Stomach (tissue), 8 donors: ENCODE measurements at regions not wholly inside any gene's neighbourhood (a gene's known extent, or its start where the extent isn't known, plus 50 kb on each side); places are given as distances from the start of the nearest gene placed in this dataset.

Experiments
- DNase-seq, 2 donors: peaks; one replicate each; pipeline versions ENCODE4 v3.0.0 to v3.0.0-alpha.2; 2013 to 2019
- H3K27ac ChIP-seq, 5 donors: fragments of 200-600 bp in 4 of 5; sonication (generic) in 4 of 5; one replicate each; pipeline ENCODE4 v1.5.1; 2013 to 2019; ENCODE audit warnings: mild to moderate bottlenecking in 1 of 5, moderate library complexity in 1 of 5
- H3K27me3 ChIP-seq, 3 donors: fragments of 200-600 bp; sonication (generic); one replicate each; pipeline ENCODE4 v1.5.1; 2017 to 2019; ENCODE audit warnings: mixed run types in 1 of 3
- H3K36me3 ChIP-seq, 4 donors: fragments of 200-600 bp; sonication (generic); 1 replicate in 3 of 4; 2 replicates in 1 of 4; pipeline ENCODE4 v1.5.1; 2016 to 2019
- H3K4me1 ChIP-seq, 4 donors: fragments of 200-600 bp; sonication (generic); one replicate each; pipeline ENCODE4 v1.5.1; 2016 to 2019
- H3K4me3 ChIP-seq, 4 donors: fragments of 200-600 bp; sonication (generic) in 3 of 4; one replicate each; pipeline ENCODE4 v1.5.1; 2016 to 2019; ENCODE audit warnings: mild to moderate bottlenecking in 1 of 4
- H3K9me3 ChIP-seq, 4 donors: fragments of 200-600 bp; sonication (generic); one replicate each; pipeline ENCODE4 v1.5.1; 2016 to 2019
- CTCF ChIP-seq, 7 experiments: fragments of 450-650 bp in 4 of 7; fragments of 200-600 bp in 3 of 7; sonication (generic) in 3 of 7; IDR thresholded peaks; one replicate each; pipeline ENCODE4 v1.5.1; 2016 to 2019; ENCODE audit warnings: antibody characterized with exemption in 7 of 7, control low read depth in 2 of 7, mild to moderate bottlenecking in 1 of 7
- EP300 ChIP-seq: sonication (generic); formaldehyde crosslinking; IDR thresholded peaks from one replicate; pipeline ENCODE4 v1.6.1; 2017; ENCODE audit warnings: antibody characterized with exemption
- POLR2A ChIP-seq, 4 donors: fragments of 450-650 bp; IDR thresholded peaks; one replicate each; pipeline ENCODE4 v1.6.1; 2016; ENCODE audit warnings: antibody characterized with exemption in 4 of 4, control low read depth in 2 of 4, mild to moderate bottlenecking in 1 of 4, moderate library complexity in 1 of 4
- POLR2AphosphoS5 ChIP-seq, 3 donors: sonication (generic); formaldehyde crosslinking; IDR thresholded peaks; one replicate each; pipeline ENCODE4 v1.6.1; 2016; ENCODE audit warnings: antibody characterized with exemption in 3 of 3
- WGBS, 5 donors: extraction: QIAGEN DNeasy Blood & Tissue Kit in 3 of 5; methylation state at CpG; one replicate each; pipeline versions ENCODE4 v1.1.5 to v1.1.7; 2013 to 2018; 5-methylcytosine and 5-hydroxymethylcytosine counted together
- intact Hi-C: fragments of 100-400 bp; cut with DNase I; formaldehyde crosslinking; loops from one replicate; pipeline ENCODE4 v1.15.1; 2023; ENCODE audit warnings: low total_unique reads
- donor health status: healthy with polysubstance abuse.
- donor health status: Bipolar disorder and iron deficiency.
- donor health status: healthy.

- H3K4me1 ChIP-seq = no peaks in the 10 kb centered on the region
- intact Hi-C loops = no loop called here
- H3K9me3 ChIP-seq = peaks cover 0 to 16% (median 2%) of the 10 kb centered on the region in 4 donors
- H3K27ac ChIP-seq = no peak overlapping the region
- no peak for TF ChIP-seq EP300
- TF ChIP-seq CTCF (IDR thresholded peaks at IDR 0.05) = no peak
- TF ChIP-seq POLR2A (IDR thresholded peaks at IDR 0.05) = no peak
- TF ChIP-seq POLR2AphosphoS5 (IDR thresholded peaks at IDR 0.05) = no peak
- no peak for DNase-seq
- no peaks in the 10 kb centered on the region for H3K36me3 ChIP-seq
- WGBS, 5 donors = 49 to 70% (median 63%) methylated on average over 3 of the region's 3 CpGs
- H3K4me3 ChIP-seq = no peak overlapping the region
- no peaks in the 10 kb centered on the region for H3K27me3 ChIP-seq
Measured at GRCh38 chr5:159668556-159668955, 247.7 kb upstream of the ADRA1B start.

- intact Hi-C loops = no loop called here
Measured at GRCh38 chr5:159669559-159669958, 246.7 kb upstream of the ADRA1B start.

GRCh38 chr5:159671886-159672285 lies 244.4 kb upstream of the ADRA1B start:
- no peak overlapping the region for H3K27ac ChIP-seq
- H3K27me3 ChIP-seq = no peaks in the 10 kb centered on the region
- H3K4me1 ChIP-seq = no peaks in the 10 kb centered on the region
- no peak for TF ChIP-seq POLR2AphosphoS5 (IDR thresholded peaks at IDR 0.05)
- TF ChIP-seq POLR2A (IDR thresholded peaks at IDR 0.05) = no peak
- no peak for TF ChIP-seq CTCF (IDR thresholded peaks at IDR 0.05)
- TF ChIP-seq EP300 = no peak
- H3K4me3 ChIP-seq = no peak overlapping the region
- intact Hi-C loops = no loop called here
- no peak for DNase-seq
- no peaks in the 10 kb centered on the region for H3K36me3 ChIP-seq
- H3K9me3 ChIP-seq = peaks cover 0 to 16% (median 2%) of the 10 kb centered on the region in 4 donors

More at GRCh38 chr5:159669559-159669958, 246.7 kb upstream of the ADRA1B start:
- Histone ChIP-seq H3K4me1 (no peaks in the 10 kb centered on the region), H3K27me3 (no peaks in the 10 kb centered on the region), H3K36me3 (no peaks in the 10 kb centered on the region), H3K27ac (no peak overlapping the region), H3K4me3 (no peak overlapping the region), H3K9me3 (peaks cover 0 to 16% (median 2%) of the 10 kb centered on the region in 4 donors)
- 86 to 91% (median 90%) methylated on average over 4 of the region's 4 CpGs for WGBS, 5 donors
- TF ChIP-seq POLR2AphosphoS5 (IDR thresholded peaks at IDR 0.05) (no peak), CTCF (IDR thresholded peaks at IDR 0.05) (no peak), EP300 (no peak), POLR2A (IDR thresholded peaks at IDR 0.05) (no peak)
- DNase-seq = no peak

- no peaks in the 10 kb centered on the region for H3K36me3 ChIP-seq
- no peaks in the 10 kb centered on the region for H3K27me3 ChIP-seq
- no peak overlapping the region for H3K4me3 ChIP-seq
- TF ChIP-seq POLR2AphosphoS5 (IDR thresholded peaks at IDR 0.05) = no peak
- TF ChIP-seq POLR2A (IDR thresholded peaks at IDR 0.05) = no peak
- no peak for TF ChIP-seq CTCF (IDR thresholded peaks at IDR 0.05)
- no peak for TF ChIP-seq EP300
- no peak for DNase-seq
- no peaks in the 10 kb centered on the region for H3K4me1 ChIP-seq
- 58 to 78% (median 76%) methylated on average over 2 of the region's 2 CpGs for WGBS, 5 donors
- intact Hi-C loops = no loop called here
- no peak overlapping the region for H3K27ac ChIP-seq
- peaks cover 0 to 16% (median 2%) of the 10 kb centered on the region in 4 donors for H3K9me3 ChIP-seq
Measured at GRCh38 chr5:159673538-159673937, 242.7 kb upstream of the ADRA1B start.
